SK-N-MC (cell line): ENCODE measurements at regions not wholly inside any gene's neighbourhood (a gene's known extent, or its start where the extent isn't known, plus 50 kb on each side); places are given as distances from the start of the nearest gene placed in this dataset.

Experiments
- EZH2 ChIP-seq: fragments of 200-600 bp; sonication (generic); IDR thresholded peaks from one replicate; pipeline ENCODE4 v1.6.1; 2017; ENCODE audit warnings: antibody characterized with exemption
- FOXP2 ChIP-seq: optimal IDR thresholded peaks from 2 replicates; pipeline ENCODE3; 2011; ENCODE audit warnings: mild to moderate bottlenecking, moderate library complexity; ENCODE audit not compliant: insufficient read depth; ENCODE audit errors: extremely low read length, control extremely low read depth
- POLR2AphosphoS5 ChIP-seq: IDR thresholded peaks from 2 replicates; pipeline ENCODE4 v1.6.1; 2012; ENCODE audit warnings: mild to moderate bottlenecking, low read depth, low read length, borderline replicate concordance

GRCh38 chr10:4467481-4467880 is 358.5 kb upstream of the AKR1E2 start:
- TF ChIP-seq POLR2AphosphoS5: no peak
- TF ChIP-seq EZH2: no peak
- no peak for TF ChIP-seq FOXP2
